Prostate gland (tissue), 2 donors: ENCODE measurements at regions not wholly inside any gene's neighbourhood (a gene's known extent, or its start where the extent isn't known, plus 50 kb on each side); places are given as distances from the start of the nearest gene placed in this dataset.

Source experiments
- DNase-seq: peaks from one replicate; pipeline ENCODE4 v3.0.0-alpha.2; 2019; ENCODE audit warnings: low spot score
- H3K27ac ChIP-seq, 2 donors: fragments of 200-600 bp; sonication (generic); 2 replicates each; pipeline ENCODE4 v1.5.1; 2017 to 2019
- H3K27me3 ChIP-seq: fragments of 200-600 bp; sonication (generic); replicated peaks from 2 replicates; pipeline ENCODE4 v1.5.1; 2019; ENCODE audit not compliant: insufficient read depth
- H3K36me3 ChIP-seq, 2 donors: fragments of 200-600 bp; sonication (generic); 1 replicate in 1 of 2; 2 replicates in 1 of 2; pipeline versions ENCODE4 v1.5.1 to v1.8.1; 2017 to 2019
- H3K4me1 ChIP-seq: fragments of 200-600 bp; sonication (generic); replicated peaks from 2 replicates; pipeline ENCODE4 v1.5.1; 2019
- H3K4me3 ChIP-seq, 2 donors: fragments of 200-600 bp; sonication (generic); 2 replicates each; pipeline ENCODE4 v1.5.1; 2017 to 2019
- H3K9me3 ChIP-seq: fragments of 200-600 bp; sonication (generic); 2 replicates; pipeline ENCODE4 v1.5.1; 2017
- CTCF ChIP-seq, 4 experiments: fragments of 200-600 bp in 2 of 4; fragments of 450-650 bp in 2 of 4; sonication (generic) in 2 of 4; IDR thresholded peaks; 1 replicate in 3 of 4; 2 replicates in 1 of 4; pipeline ENCODE4 v1.5.1; 2016 to 2019; ENCODE audit warnings: antibody characterized with exemption in 4 of 4, mild to moderate bottlenecking in 2 of 4, moderate library complexity in 2 of 4
- POLR2A ChIP-seq: fragments of 450-650 bp; IDR thresholded peaks from one replicate; pipeline ENCODE4 v1.6.1; 2016; ENCODE audit warnings: antibody characterized with exemption, mild to moderate bottlenecking
- POLR2AphosphoS5 ChIP-seq: sonication (generic); formaldehyde crosslinking; IDR thresholded peaks from one replicate; pipeline ENCODE4 v1.6.1; 2017; ENCODE audit warnings: antibody characterized with exemption
- WGBS: methylation state at CpG from one replicate; pipeline ENCODE4 v1.1.5; 2018; 5-methylcytosine and 5-hydroxymethylcytosine counted together
- intact Hi-C: fragments of 100-400 bp; cut with DNase I; formaldehyde crosslinking; loops from one replicate; pipeline ENCODE4 v1.14.2; 2022

- no peaks in the 10 kb centered on the region for H3K4me1 ChIP-seq
- TF ChIP-seq POLR2AphosphoS5: no peak
- intact Hi-C loops: no loop called here
- no peak for DNase-seq
- no peak overlapping the region for H3K27ac ChIP-seq
- no peaks in the 10 kb centered on the region for H3K9me3 ChIP-seq
- no peaks in the 10 kb centered on the region for H3K36me3 ChIP-seq
- WGBS: 20% methylated on average over 1 of the region's 1 CpG
- H3K27me3 ChIP-seq: no peaks in the 10 kb centered on the region
- no peak overlapping the region for H3K4me3 ChIP-seq
Measured at GRCh38 chr5:68757006-68757405, 336.8 kb upstream of the SLC30A5 start.

- Histone ChIP-seq H3K27me3 (no peaks in the 10 kb centered on the region), H3K27ac (no peak overlapping the region), H3K4me3 (no peak overlapping the region), H3K9me3 (no peaks in the 10 kb centered on the region), H3K4me1 (no peaks in the 10 kb centered on the region), H3K36me3 (no peaks in the 10 kb centered on the region)
- WGBS: 68% methylated on average over 1 of the region's 1 CpG
- DNase-seq: no peak
- no peak for TF ChIP-seq POLR2A
- no peak for TF ChIP-seq POLR2AphosphoS5
- no peak for TF ChIP-seq CTCF (IDR thresholded peaks at IDR 0.05)
- intact Hi-C loops: no loop called here
Measured at GRCh38 chr5:68757626-68758212, 336.1 kb upstream of the SLC30A5 start.

- Histone ChIP-seq H3K27me3 (no peaks in the 10 kb centered on the region), H3K9me3 (no peaks in the 10 kb centered on the region), H3K27ac (no peak overlapping the region), H3K4me1 (no peaks in the 10 kb centered on the region), H3K36me3 (no peaks in the 10 kb centered on the region), H3K4me3 (no peak overlapping the region)
- TF ChIP-seq POLR2AphosphoS5 (no peak), CTCF (IDR thresholded peaks at IDR 0.05) (no peak), POLR2A (no peak)
- WGBS: 80% methylated on average over 5 of the region's 5 CpGs
- no peak for DNase-seq
- intact Hi-C loops: no loop called here
Measured at GRCh38 chr5:68759593-68759992, 334.2 kb upstream of the SLC30A5 start.

GRCh38 chr5:68762201-68762600 lies 331.6 kb upstream of the SLC30A5 start:
- intact Hi-C loops: no loop called here
- Histone ChIP-seq H3K4me3 (no peak overlapping the region), H3K9me3 (no peaks in the 10 kb centered on the region), H3K27me3 (no peaks in the 10 kb centered on the region), H3K36me3 (no peaks in the 10 kb centered on the region), H3K4me1 (no peaks in the 10 kb centered on the region), H3K27ac (no peak overlapping the region)
- WGBS: 75% methylated on average over 2 of the region's 2 CpGs
- DNase-seq: no peak
- TF ChIP-seq POLR2AphosphoS5 (no peak), CTCF (IDR thresholded peaks at IDR 0.05) (no peak), POLR2A (no peak)

- DNase-seq: no peak
- H3K36me3 ChIP-seq: no peaks in the 10 kb centered on the region
- no peaks in the 10 kb centered on the region for H3K9me3 ChIP-seq
- 89% methylated on average over 4 of the region's 4 CpGs for WGBS
- H3K27ac ChIP-seq: no peak overlapping the region
- H3K4me3 ChIP-seq: no peak overlapping the region
- intact Hi-C loops: no loop called here
- no peaks in the 10 kb centered on the region for H3K27me3 ChIP-seq
- TF ChIP-seq CTCF (IDR thresholded peaks at IDR 0.05): no peak
- TF ChIP-seq POLR2AphosphoS5: no peak
- H3K4me1 ChIP-seq: no peaks in the 10 kb centered on the region
Measured at GRCh38 chr5:68766952-68767464, 326.8 kb upstream of the SLC30A5 start.
